ENCODE measurements at regions not wholly inside any gene's neighbourhood (a gene's known extent, or its start where the extent isn't known, plus 50 kb on each side); places are given as distances from the start of the nearest gene placed in this dataset.

DNA sequence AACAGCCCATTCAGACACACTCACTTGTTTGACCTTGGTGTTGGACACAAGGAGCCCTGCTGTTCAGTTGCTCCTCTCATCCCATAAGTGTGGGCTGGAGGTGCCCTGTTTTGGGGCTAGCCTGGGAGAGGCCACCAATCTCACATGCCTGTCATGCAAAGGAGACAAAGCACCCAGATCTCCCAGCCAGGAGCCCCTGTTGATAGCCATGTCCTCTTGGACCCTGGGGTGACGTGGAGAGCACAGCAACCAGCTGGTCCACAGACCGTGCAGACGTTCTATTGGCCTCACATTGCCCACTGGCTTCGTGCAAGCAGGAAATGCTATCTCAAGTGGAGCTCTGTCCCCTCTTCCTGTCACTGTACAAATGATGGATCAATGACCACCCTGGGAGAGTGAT lies 240.8 kb downstream of the RPS24 start:
- no peak for DNase-seq

- no peak for DNase-seq
Observed at GRCh38 chr10:78276139-78276538, 242.5 kb downstream of the RPS24 start.

DNA sequence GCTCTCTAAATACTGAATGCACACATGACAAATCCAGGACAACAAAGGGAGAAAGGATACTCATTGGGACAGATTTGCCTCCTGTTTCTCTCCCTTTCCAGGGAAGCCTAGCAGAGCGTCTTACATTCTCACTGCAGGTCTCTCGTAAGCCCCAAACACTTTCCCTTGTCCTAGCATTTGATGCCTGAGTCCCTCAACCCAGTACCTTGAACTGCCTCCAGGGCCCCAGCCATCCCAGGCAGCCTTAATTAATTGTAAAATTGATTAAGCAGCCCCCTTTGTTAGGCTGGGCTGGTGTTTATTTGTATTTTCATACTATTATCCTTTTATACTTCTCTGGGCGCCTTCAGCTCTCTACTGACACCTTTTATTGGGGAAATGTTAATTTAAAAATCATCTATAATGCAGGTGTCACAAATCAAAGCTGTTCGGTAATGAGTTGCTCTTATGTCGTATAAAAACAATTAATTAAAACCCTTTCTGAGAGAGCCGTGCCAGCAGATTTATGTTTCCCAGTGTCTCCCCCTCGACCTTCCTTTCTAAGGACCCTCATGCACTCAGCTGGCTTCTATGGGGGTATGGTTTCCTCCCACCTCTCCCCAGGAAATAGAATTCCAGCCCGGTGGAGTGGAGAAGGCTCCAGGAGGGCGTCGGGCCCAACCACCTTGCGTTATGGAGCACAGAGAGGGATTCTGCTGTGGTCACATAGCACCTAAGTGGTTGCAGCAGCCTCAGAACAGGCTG lies 243.8 kb downstream of the RPS24 start:
- DNase-seq = no peak

GRCh38 chr10:78278058-78278404 lies 244.4 kb downstream of the RPS24 start:
- no peak for DNase-seq

- no peak for DNase-seq
Observed at GRCh38 chr10:78279756-78280155, 246.1 kb downstream of the RPS24 start.

DNA sequence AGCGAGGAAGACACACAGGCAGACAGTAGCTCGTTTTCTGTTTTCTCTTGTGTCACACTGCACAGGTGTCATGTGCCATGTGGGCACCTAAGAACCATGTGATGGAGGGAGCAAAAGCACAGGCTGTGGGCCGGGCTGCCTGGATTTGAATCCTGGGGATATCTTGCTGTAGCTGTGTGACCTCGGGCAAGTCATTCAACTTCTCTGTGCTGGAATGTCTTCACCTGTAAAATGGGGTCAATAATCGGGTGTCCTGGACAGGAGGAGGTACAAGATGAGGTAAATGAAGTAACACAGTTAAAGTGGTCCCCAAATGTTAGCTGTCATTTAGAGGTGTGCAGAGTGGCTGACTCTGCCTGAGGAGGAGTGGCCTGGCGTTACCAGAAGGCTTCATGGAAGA lies 246.9 kb downstream of the RPS24 start:
- no peak for DNase-seq

GRCh38 chr10:78281627-78282026 lies 248.0 kb downstream of the RPS24 start:
- DNase-seq = no peak

- DNase-seq = no peak
Observed at GRCh38 chr10:78283069-78283682, 249.5 kb downstream of the RPS24 start.

- no peak for DNase-seq
Observed at GRCh38 chr10:78284381-78284780, 250.7 kb downstream of the RPS24 start.

GRCh38 chr10:78285226-78285625 lies 251.6 kb downstream of the RPS24 start:
- DNase-seq = no peak

- DNase-seq = no peak
Observed at GRCh38 chr10:78286186-78286585, 252.5 kb downstream of the RPS24 start.

- no peak for DNase-seq
Observed at GRCh38 chr10:78286668-78287067, 253.0 kb downstream of the RPS24 start.

- no peak for DNase-seq
Observed at GRCh38 chr10:78287618-78288017, 254.0 kb downstream of the RPS24 start.

DNA sequence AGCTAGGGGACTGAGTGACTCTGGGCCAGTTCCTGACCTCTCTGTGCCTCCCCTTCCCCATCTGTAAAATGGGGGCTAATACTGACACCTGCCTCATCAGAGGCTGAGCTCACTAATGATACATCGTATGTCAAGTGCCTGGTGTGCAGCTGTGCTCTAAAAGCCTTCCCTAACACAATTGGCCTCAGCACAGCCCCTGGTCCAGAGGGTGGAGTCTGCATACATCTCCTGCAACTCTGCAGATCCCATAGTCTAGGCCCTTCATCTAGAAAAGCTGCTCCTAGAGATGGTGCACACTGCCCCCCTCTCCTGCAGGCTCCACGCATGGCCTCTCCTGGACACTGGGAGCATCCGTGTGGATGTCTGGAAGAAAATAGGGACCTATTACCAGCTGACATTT lies 255.0 kb downstream of the RPS24 start:
- no peak for DNase-seq

GRCh38 chr10:78290131-78290750 lies 256.6 kb downstream of the RPS24 start:
- DNase-seq = no peak

DNA sequence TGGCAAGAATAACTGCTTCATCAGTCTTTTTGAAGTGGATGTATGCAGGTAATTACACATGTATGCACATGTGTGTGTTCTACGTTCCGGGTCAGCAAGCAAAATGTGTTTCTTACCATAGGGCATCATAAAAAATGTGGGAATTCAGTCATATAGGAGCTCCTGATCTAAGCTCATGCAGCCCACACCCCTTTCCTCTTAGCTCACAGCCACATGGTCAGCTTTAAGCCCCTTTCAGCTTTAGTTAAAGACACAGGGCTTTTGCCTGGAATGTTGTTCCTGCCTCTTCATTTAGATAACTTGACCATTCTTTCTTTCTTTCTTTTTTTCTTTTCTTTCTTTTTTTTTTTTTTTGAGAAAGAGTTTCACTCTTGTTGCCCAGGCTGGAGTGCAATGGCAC lies 258.1 kb downstream of the RPS24 start:
- no peak for DNase-seq

DNA sequence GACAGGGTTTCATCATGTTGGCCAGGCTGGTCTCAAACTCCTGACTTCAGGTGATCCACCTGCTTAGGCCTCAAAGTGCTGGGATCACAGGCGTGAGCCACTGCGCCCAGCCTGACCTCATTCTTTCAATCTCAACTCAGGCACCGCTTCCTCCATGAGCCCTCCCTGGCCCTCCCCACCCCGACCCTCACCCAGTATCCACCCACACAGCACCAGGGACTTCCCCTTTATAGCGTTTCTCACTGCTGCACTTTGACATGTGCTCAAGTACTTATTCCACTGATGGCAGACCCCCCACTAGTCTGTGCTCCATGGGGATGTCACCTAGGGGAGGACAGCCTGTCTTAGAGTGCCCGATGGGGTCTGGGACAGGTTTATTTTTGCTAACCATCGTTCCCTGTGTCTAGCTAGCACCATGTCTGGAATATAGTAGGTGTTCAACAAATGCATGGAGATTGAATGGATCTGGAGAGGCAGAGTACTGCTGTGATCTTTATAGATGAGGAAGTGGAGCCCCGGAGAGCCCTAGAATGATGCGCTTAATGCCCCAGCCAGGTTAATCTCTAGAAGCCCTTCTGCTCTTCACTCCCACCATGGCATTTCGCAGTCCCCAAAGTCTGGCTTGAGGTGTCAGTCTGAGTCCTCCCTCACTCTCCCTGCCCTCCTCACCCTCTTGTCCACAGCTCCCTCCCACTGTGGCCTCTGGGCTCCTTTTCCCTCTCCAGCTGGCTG lies 258.8 kb downstream of the RPS24 start:
- peak; percentile 33 for DNase-seq

DNA sequence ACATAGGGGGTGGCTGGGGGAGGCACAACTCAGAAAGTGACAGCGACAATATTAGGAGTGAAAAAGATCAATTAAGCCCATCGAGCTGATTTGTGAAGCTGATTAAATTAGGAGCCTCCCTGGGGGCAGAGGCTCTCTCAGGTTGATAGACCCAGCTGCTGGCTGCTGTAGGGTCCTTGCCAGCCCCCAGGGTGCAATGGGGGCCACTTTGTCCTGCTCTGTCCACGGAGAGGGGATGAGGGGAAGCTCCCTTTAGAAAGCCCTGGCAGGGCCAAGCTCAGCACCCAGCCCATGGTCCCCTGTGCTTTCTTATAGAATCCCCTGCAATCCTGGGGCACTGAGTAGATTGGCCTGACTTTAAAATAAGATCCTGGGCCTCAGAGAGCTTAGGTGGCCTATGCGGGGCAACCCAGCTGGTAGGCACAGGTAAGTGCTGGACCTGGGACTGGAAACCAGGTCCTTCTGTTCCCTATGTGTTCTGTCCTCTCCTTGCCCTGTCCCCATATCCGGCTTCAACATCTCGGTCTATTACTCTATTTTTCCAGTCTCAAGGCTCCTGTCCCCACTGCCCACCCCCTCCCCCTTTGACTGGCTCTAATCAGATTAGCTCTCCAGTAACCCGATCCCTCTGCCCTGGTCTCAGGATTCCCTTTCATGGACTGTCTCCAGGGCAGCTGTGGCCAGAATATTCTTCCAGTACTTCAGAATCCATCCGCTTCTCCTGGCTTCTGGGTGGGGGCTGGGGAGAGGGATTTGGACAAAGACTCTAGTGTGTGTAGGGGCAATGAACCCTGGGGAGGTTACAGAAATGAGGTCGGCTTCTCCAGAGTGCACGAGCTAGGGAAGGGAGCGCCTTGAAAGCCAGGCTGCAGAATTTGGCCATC lies 259.6 kb downstream of the RPS24 start:
- no peak for DNase-seq

DNA sequence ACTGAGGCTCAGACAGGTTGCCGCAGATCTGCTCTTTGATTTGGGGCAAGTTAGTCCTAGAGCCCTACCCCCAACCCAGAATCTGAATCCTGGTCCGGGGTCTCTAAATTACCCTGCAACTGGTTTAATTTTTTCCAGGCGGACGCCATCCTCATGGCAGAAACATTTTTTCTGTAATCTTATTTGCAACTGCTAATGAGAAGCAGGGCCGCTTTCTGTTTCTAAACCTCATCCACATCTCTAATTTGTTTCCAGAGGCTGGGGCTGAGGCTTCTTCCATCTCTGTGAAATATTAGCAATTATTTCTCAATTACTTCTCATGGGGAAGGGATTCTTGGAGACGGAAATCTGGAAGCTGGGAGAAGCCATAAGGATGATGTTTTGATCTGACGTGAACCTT lies 261.6 kb downstream of the RPS24 start:
- DNase-seq = no peak

GRCh38 chr10:78296785-78297184 lies 263.1 kb downstream of the RPS24 start:
- peak; percentile 30 to 47 for DNase-seq

- DNase-seq = no peak
Observed at GRCh38 chr10:78297997-78298396, 264.3 kb downstream of the RPS24 start.

DNA sequence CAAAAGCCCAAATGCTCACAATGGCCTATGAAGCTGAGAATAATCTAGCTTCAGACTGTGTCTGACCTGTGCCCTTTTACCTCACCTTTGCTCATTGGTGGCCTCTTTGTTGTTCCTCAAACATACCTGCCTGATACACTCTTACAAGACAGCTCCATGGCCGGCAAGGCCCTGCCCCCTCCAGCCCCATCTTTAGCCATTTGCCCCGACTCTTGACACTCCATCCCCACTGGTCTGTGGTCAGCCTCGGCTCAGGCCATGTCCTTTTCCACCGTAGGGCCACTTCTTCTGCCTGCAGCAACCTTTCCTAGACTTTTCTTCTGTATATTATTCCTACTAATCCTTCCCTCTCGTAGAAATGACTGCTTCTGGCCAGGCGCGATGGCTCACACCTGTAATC lies 265.2 kb downstream of the RPS24 start:
- DNase-seq = no peak

Data from inflammatory macrophage (primary cell).